HEK293T (cell line): ENCODE measurements at regions not wholly inside any gene's neighbourhood (a gene's known extent, or its start where the extent isn't known, plus 50 kb on each side); places are given as distances from the start of the nearest gene placed in this dataset.

Experiments used
- CTCF ChIA-PET: fragments of 350-600 bp; formaldehyde crosslinking; extraction: SDS; loops from one replicate; lab custom pipeline; 2021; ENCODE audit warnings: antibody characterized with exemption, inconsistent platforms; lab: Yijun Ruan, JAX
- POLR2A ChIA-PET: fragments of 350-600 bp; formaldehyde crosslinking; extraction: SDS; loops from one replicate; lab custom pipeline; 2020; ENCODE audit warnings: antibody characterized with exemption, inconsistent platforms; lab: Yijun Ruan, JAX
- DNase-seq: peaks from one replicate; pipeline ENCODE4 v3.0.0; 2012; ENCODE audit warnings: mixed read lengths; ENCODE audit errors: extremely low spot score
- ARNT ChIP-seq: fragments of 450-650 bp; IDR thresholded peaks from 2 replicates; pipeline ENCODE4 v1.6.1; 2017; ENCODE audit warnings: mild to moderate bottlenecking
- BHLHE40 ChIP-seq: fragments of 450-650 bp; IDR thresholded peaks from 2 replicates; pipeline ENCODE4 v1.6.1; 2016; ENCODE audit warnings: mild to moderate bottlenecking, moderate library complexity, borderline replicate concordance
- CTBP1 ChIP-seq: fragments of 450-650 bp; IDR thresholded peaks from 2 replicates; pipeline ENCODE4 v1.6.1; 2016; ENCODE audit warnings: borderline replicate concordance
- ELF4 ChIP-seq: fragments of 450-650 bp; IDR thresholded peaks from 2 replicates; pipeline ENCODE4 v1.6.1; 2017; ENCODE audit warnings: antibody characterized with exemption
- FOXA1 ChIP-seq: fragments of 450-650 bp; IDR thresholded peaks from 2 replicates; pipeline ENCODE4 v1.6.1; 2016; ENCODE audit warnings: mild to moderate bottlenecking
- FOXK2 ChIP-seq: fragments of 450-650 bp; IDR thresholded peaks from 2 replicates; pipeline ENCODE4 v1.6.1; 2016; ENCODE audit warnings: mild to moderate bottlenecking
- FOXM1 ChIP-seq: fragments of 450-650 bp; IDR thresholded peaks from 2 replicates; pipeline ENCODE4 v1.6.1; 2017; ENCODE audit warnings: mild to moderate bottlenecking, borderline replicate concordance
- HDGF ChIP-seq: fragments of 450-650 bp; IDR thresholded peaks from 2 replicates; pipeline ENCODE4 v1.6.1; 2017; ENCODE audit warnings: antibody characterized with exemption, borderline replicate concordance
- L3MBTL2 ChIP-seq: fragments of 450-650 bp; conservative IDR thresholded peaks from 2 replicates; pipeline ENCODE4 v1.6.1; 2016; ENCODE audit warnings: mild to moderate bottlenecking
- LEF1 ChIP-seq: fragments of 450-650 bp; IDR thresholded peaks from 2 replicates; pipeline ENCODE4 v1.6.1; 2017; ENCODE audit warnings: mild to moderate bottlenecking, borderline replicate concordance
- NFRKB ChIP-seq: fragments of 450-650 bp; IDR thresholded peaks from 2 replicates; pipeline ENCODE4 v1.6.1; 2016; ENCODE audit warnings: mild to moderate bottlenecking, moderate library complexity
- PKNOX1 ChIP-seq: fragments of 450-650 bp; IDR thresholded peaks from 2 replicates; pipeline ENCODE4 v1.6.1; 2016
- SP1 ChIP-seq: fragments of 450-650 bp; IDR thresholded peaks from 2 replicates; pipeline ENCODE4 v1.6.1; 2017
- SUZ12 ChIP-seq: fragments of 450-650 bp; IDR thresholded peaks from 2 replicates; pipeline ENCODE4 v1.6.1; 2016; ENCODE audit warnings: mild to moderate bottlenecking
- TARDBP ChIP-seq: fragments of 450-650 bp; IDR thresholded peaks from 2 replicates; pipeline ENCODE4 v1.6.1; 2016
- ZNF384 ChIP-seq: fragments of 450-650 bp; IDR thresholded peaks from 2 replicates; pipeline ENCODE4 v1.6.1; 2016

- CTCF ChIA-PET = no interaction called here
- TF ChIP-seq ZNF384 (no peak), FOXK2 (no peak), SUZ12 (no peak), L3MBTL2 (no peak), TARDBP (no peak), HDGF (no peak), PKNOX1 (no peak), BHLHE40 (no peak), FOXM1 (no peak), SP1 (no peak), ELF4 (no peak), NFRKB (no peak), ARNT (no peak), LEF1 (no peak), CTBP1 (no peak), FOXA1 (no peak)
- POLR2A ChIA-PET = no interaction called here
- no peak for DNase-seq
Observed at GRCh38 chr7:124192885-124193284, 160.0 kb upstream of the TMEM229A start.

- DNase-seq = no peak
- CTCF ChIA-PET = no interaction called here
- no peak for TF ChIP-seq FOXA1
- TF ChIP-seq SP1 = no peak
- no peak for TF ChIP-seq ARNT
- no peak for TF ChIP-seq PKNOX1
- POLR2A ChIA-PET = no interaction called here
Observed at GRCh38 chr7:124191713-124192112, 158.8 kb upstream of the TMEM229A start.

GRCh38 chr7:124191030-124191429 is 158.2 kb upstream of the TMEM229A start:
- POLR2A ChIA-PET = no interaction called here
- CTCF ChIA-PET = no interaction called here

GRCh38 chr7:124188576-124188975 is 155.7 kb upstream of the TMEM229A start:
- no peak for DNase-seq
- ChIA-PET POLR2A (no interaction called here), CTCF (no interaction called here)
- no peak for TF ChIP-seq FOXM1
- TF ChIP-seq SP1 = no peak
- no peak for TF ChIP-seq BHLHE40
- no peak for TF ChIP-seq SUZ12
- TF ChIP-seq NFRKB = no peak
- TF ChIP-seq ELF4 = no peak
- no peak for TF ChIP-seq PKNOX1
- no peak for TF ChIP-seq TARDBP
- no peak for TF ChIP-seq FOXA1
- no peak for TF ChIP-seq L3MBTL2
- TF ChIP-seq HDGF = no peak
- no peak for TF ChIP-seq LEF1

More at GRCh38 chr7:124191030-124191429, 158.2 kb upstream of the TMEM229A start:
- TF ChIP-seq ELF4 = no peak
- no peak for TF ChIP-seq FOXK2
- no peak for TF ChIP-seq SP1
- no peak for TF ChIP-seq FOXM1
- no peak for TF ChIP-seq ZNF384
- TF ChIP-seq FOXA1 = no peak
- no peak for TF ChIP-seq ARNT
- no peak for TF ChIP-seq L3MBTL2
- no peak for DNase-seq

- DNase-seq = no peak
- TF ChIP-seq CTBP1 (no peak), LEF1 (no peak), BHLHE40 (no peak), FOXA1 (no peak), L3MBTL2 (no peak), ELF4 (no peak), FOXM1 (no peak), NFRKB (no peak), TARDBP (no peak), FOXK2 (no peak)
- ChIA-PET POLR2A (no interaction called here), CTCF (interaction anchor here (0.6 kb wide), 1 partner anchor 667 kb away, joined by 8 read pairs; no protein-coding TSS in a partner anchor)
Observed at GRCh38 chr7:124187962-124188361, 155.1 kb upstream of the TMEM229A start.

GRCh38 chr7:124183649-124184048 is 150.8 kb upstream of the TMEM229A start:
- POLR2A ChIA-PET = no interaction called here
- DNase-seq = no peak
- TF ChIP-seq PKNOX1 (no peak), BHLHE40 (no peak), ZNF384 (no peak), TARDBP (no peak)
- CTCF ChIA-PET = no interaction called here

- TF ChIP-seq FOXK2 (no peak), FOXA1 (no peak), ELF4 (no peak), HDGF (no peak), TARDBP (no peak), ARNT (no peak)
- POLR2A ChIA-PET = no interaction called here
- DNase-seq = no peak
- CTCF ChIA-PET = no interaction called here
Observed at GRCh38 chr7:124179641-124180040, 146.8 kb upstream of the TMEM229A start.
